GM12891 (cell line): ENCODE measurements at regions not wholly inside any gene's neighbourhood (a gene's known extent, or its start where the extent isn't known, plus 50 kb on each side); places are given as distances from the start of the nearest gene placed in this dataset.
A peak's percentile ranks its signal among the peaks of the same experiment; 100 is the strongest.

Experiments used
- DNase-seq: peaks from one replicate; pipeline ENCODE4 v3.0.0; 2011; ENCODE audit warnings: low spot score; ENCODE audit not compliant: insufficient read length
- FAIRE-seq: peaks from 2 replicates; lab custom pipeline; 2011; peaks lifted over from hg19 to GRCh38; lab: Jason Lieb, UNC
- PAX5 ChIP-seq: IDR thresholded peaks from 2 replicates; pipeline ENCODE4 v1.6.1; 2011; ENCODE audit warnings: low read length, moderate library complexity, mild to moderate bottlenecking; ENCODE audit not compliant: insufficient read depth, severe bottlenecking
- POLR2A ChIP-seq: IDR thresholded peaks from 2 replicates; pipeline ENCODE4 v1.6.1; 2011; ENCODE audit warnings: low read depth, low read length, control low read depth
- POLR2AphosphoS5 ChIP-seq: IDR thresholded peaks from 2 replicates; pipeline ENCODE4 v1.6.1; 2011; ENCODE audit warnings: low read depth, low read length, control low read depth
- POU2F2 ChIP-seq: IDR thresholded peaks from 2 replicates; pipeline ENCODE4 v1.6.1; 2011; ENCODE audit warnings: low read depth, mild to moderate bottlenecking, control low read depth, low read length, moderate library complexity
- SPI1 ChIP-seq: IDR thresholded peaks from 2 replicates; pipeline ENCODE4 v1.6.1; 2011; ENCODE audit warnings: low read depth, low read length, control low read depth
- TAF1 ChIP-seq: IDR thresholded peaks from 2 replicates; pipeline ENCODE4 v1.6.1; 2011; ENCODE audit warnings: low read depth, low read length, control low read depth

GRCh38 chr9:89820337-89820736 is 215.5 kb downstream of the GADD45G start:
- DNase-seq (no peak), FAIRE-seq (peak; percentile 81)
- TF ChIP-seq POU2F2, result no peak
- TF ChIP-seq PAX5, result no peak
- no peak for TF ChIP-seq TAF1
- no peak for TF ChIP-seq POLR2A
- no peak for TF ChIP-seq SPI1
- no peak for TF ChIP-seq POLR2AphosphoS5

GRCh38 chr9:89821081-89821480 is 216.3 kb downstream of the GADD45G start:
- DNase-seq (no peak), FAIRE-seq (no peak)
- TF ChIP-seq POLR2A (no peak), PAX5 (no peak), POLR2AphosphoS5 (no peak), SPI1 (no peak), POU2F2 (no peak), TAF1 (no peak)

GRCh38 chr9:89822996-89823395 is 218.2 kb downstream of the GADD45G start:
- TF ChIP-seq PAX5 (no peak), TAF1 (no peak), SPI1 (no peak), POU2F2 (no peak), POLR2AphosphoS5 (no peak), POLR2A (no peak)
- FAIRE-seq (no peak), DNase-seq (no peak)

- TF ChIP-seq POLR2AphosphoS5 (no peak), POLR2A (no peak), PAX5 (no peak), POU2F2 (no peak), TAF1 (no peak)
These were observed 220.9 kb downstream of the GADD45G start for GRCh38 chr9:89825669-89826068.

GRCh38 chr9:89826186-89826585 is 221.4 kb downstream of the GADD45G start:
- FAIRE-seq, result no peak

More at GRCh38 chr9:89825669-89826068, 220.9 kb downstream of the GADD45G start:
- FAIRE-seq, result no peak
- no peak for DNase-seq

GRCh38 chr9:89829346-89829745 is 224.5 kb downstream of the GADD45G start:
- no peak for TF ChIP-seq POU2F2
- no peak for TF ChIP-seq POLR2AphosphoS5
- no peak for TF ChIP-seq TAF1
- TF ChIP-seq SPI1, result no peak
- TF ChIP-seq PAX5, result no peak
- no peak for TF ChIP-seq POLR2A
- FAIRE-seq (no peak), DNase-seq (no peak)

More at GRCh38 chr9:89826186-89826585, 221.4 kb downstream of the GADD45G start:
- no peak for DNase-seq
- TF ChIP-seq POU2F2, result no peak
- no peak for TF ChIP-seq TAF1
- no peak for TF ChIP-seq PAX5
- TF ChIP-seq POLR2AphosphoS5, result no peak
- TF ChIP-seq POLR2A, result no peak

GRCh38 chr9:89835666-89836065 is 230.9 kb downstream of the GADD45G start:
- DNase-seq (no peak), FAIRE-seq (no peak)
- TF ChIP-seq PAX5, result no peak

GRCh38 chr9:89837162-89837933 is 232.5 kb downstream of the GADD45G start:
- DNase-seq (no peak), FAIRE-seq (no peak)
- TF ChIP-seq POLR2A, result no peak
- TF ChIP-seq PAX5, result no peak
- TF ChIP-seq SPI1, result no peak
- no peak for TF ChIP-seq POU2F2
- no peak for TF ChIP-seq POLR2AphosphoS5
- TF ChIP-seq TAF1, result no peak

- no peak for DNase-seq
- TF ChIP-seq PAX5 (no peak), POU2F2 (no peak), POLR2A (no peak), POLR2AphosphoS5 (no peak), TAF1 (no peak), SPI1 (no peak)
- no peak for FAIRE-seq
These were observed 233.1 kb downstream of the GADD45G start for GRCh38 chr9:89837934-89838310.

- TF ChIP-seq PAX5, result no peak
- TF ChIP-seq POLR2AphosphoS5, result no peak
- no peak for TF ChIP-seq POU2F2
- no peak for TF ChIP-seq TAF1
- TF ChIP-seq SPI1, result no peak
- TF ChIP-seq POLR2A, result no peak
- FAIRE-seq (no peak), DNase-seq (no peak)
These were observed 233.8 kb downstream of the GADD45G start for GRCh38 chr9:89838621-89839020.

GRCh38 chr9:89839449-89839848 is 234.6 kb downstream of the GADD45G start:
- TF ChIP-seq PAX5 (no peak), TAF1 (no peak), SPI1 (no peak), POLR2AphosphoS5 (no peak), POLR2A (no peak), POU2F2 (no peak)
- no peak for DNase-seq
- FAIRE-seq, result no peak
